Neural progenitor cell (in vitro differentiated cells): ENCODE measurements at regions not wholly inside any gene's neighbourhood (a gene's known extent, or its start where the extent isn't known, plus 50 kb on each side); places are given as distances from the start of the nearest gene placed in this dataset.
"Not testable (repeated sequence)": the region's sequence is repeated elsewhere in the genome, so short reads cannot be mapped to it uniquely, and the experiment has no call there.

Source experiments
- EZH2 ChIP-seq: fragments of 200-600 bp; sonication (generic); IDR thresholded peaks from 2 replicates; pipeline ENCODE4 v1.6.1; 2017; ENCODE audit warnings: antibody characterized with exemption, mild to moderate bottlenecking, moderate library complexity
- EZH2phosphoT487 ChIP-seq: fragments of 200-600 bp; sonication (generic); IDR thresholded peaks from 2 replicates; pipeline ENCODE4 v1.6.1; 2017; ENCODE audit warnings: antibody characterized with exemption
- TF ChIP-seq, protein P1 (sequence below): fragments of 200-600 bp; sonication (generic); IDR thresholded peaks from 2 replicates; pipeline ENCODE4 v1.5.1; 2017; ENCODE audit warnings: antibody characterized with exemption, mild to moderate bottlenecking

DNA sequence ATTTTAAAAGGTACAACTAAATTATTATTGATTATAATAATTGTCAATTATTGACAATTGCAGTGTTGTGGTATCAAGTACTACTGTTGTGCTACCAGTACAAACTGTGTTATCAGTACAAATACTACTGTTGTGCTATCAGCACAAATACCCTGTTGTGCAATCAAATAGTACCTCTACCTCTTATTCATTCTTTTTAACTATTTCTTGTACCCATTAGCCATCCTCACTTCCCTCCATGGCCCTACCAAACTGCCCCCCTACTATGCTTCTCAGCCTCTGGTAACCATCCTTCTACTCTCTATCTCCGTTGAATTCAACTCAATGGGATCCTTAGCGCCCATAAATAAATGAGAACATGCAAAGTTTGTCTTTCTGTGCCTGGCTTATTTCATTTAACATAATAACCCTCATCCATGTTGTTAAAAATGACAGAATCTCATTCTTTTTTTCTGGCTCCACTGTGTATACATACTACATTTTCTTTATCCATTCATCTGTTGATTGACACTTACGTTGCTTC lies 160.1 kb upstream of the TPTE start:
- not testable (repeated sequence) for TF ChIP-seq EZH2, EZH2phosphoT487
- TF ChIP-seq, protein P1, sequence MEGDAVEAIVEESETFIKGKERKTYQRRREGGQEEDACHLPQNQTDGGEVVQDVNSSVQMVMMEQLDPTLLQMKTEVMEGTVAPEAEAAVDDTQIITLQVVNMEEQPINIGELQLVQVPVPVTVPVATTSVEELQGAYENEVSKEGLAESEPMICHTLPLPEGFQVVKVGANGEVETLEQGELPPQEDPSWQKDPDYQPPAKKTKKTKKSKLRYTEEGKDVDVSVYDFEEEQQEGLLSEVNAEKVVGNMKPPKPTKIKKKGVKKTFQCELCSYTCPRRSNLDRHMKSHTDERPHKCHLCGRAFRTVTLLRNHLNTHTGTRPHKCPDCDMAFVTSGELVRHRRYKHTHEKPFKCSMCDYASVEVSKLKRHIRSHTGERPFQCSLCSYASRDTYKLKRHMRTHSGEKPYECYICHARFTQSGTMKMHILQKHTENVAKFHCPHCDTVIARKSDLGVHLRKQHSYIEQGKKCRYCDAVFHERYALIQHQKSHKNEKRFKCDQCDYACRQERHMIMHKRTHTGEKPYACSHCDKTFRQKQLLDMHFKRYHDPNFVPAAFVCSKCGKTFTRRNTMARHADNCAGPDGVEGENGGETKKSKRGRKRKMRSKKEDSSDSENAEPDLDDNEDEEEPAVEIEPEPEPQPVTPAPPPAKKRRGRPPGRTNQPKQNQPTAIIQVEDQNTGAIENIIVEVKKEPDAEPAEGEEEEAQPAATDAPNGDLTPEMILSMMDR = not testable (repeated sequence)
